Mucosa of gallbladder (tissue), 1 donor: ENCODE measurements at regions not wholly inside any gene's neighbourhood (a gene's known extent, or its start where the extent isn't known, plus 50 kb on each side); places are given as distances from the start of the nearest gene placed in this dataset.

Experiments used
- DNase-seq: peaks from one replicate; pipeline ENCODE4 v3.0.0-alpha.2; 2020; ENCODE audit warnings: low spot score
- donor health status: DM: no; HTN: no; CAD: no.

GRCh38 chrX:5829469-5829868 is 399.2 kb downstream of the NLGN4X start:
- no peak for DNase-seq

- DNase-seq = no peak
These were observed 399.6 kb downstream of the NLGN4X start for GRCh38 chrX:5829060-5829459.

DNA sequence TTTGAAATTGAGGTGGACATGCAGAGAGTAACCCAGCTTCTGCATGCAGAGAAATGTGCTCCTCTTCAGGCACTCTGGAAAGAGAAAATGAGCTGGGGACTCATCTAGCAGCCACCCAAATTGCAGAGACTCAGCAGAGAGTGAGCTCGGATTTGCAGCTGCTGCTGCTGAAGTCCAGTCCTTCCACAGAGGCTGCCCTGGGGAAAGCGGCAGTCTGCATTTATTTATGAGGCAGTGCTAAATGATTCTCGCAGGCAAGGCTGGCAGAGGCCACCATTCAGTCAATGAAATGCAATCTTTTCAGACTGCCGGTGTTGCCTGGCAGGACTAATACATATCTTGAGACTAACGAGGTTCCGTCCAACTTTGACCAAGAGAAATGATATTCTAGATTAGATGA is 404.8 kb downstream of the NLGN4X start:
- no peak for DNase-seq

DNA sequence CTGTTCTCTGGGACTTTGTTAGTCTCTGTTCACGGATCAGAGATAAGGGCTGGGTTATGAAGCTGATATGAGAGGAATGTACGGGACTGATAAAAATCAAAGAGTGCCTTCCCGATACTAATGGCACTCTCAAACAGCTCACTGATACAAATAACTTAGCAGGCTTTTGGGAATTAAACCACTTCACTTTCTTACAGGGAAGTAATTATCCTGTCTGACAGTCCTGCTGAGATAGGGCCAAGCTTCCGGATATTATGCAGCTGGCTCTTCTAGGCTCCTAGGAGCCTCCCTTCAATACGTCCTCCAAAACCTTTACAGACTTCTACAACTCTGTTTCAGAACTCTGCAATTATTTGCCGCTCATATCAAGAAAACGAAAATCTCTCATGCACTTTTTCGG is 418.0 kb downstream of the NLGN4X start:
- DNase-seq = no peak

GRCh38 chrX:5807181-5807580 is 421.5 kb downstream of the NLGN4X start:
- no peak for DNase-seq

- no peak for DNase-seq
These were observed 426.3 kb downstream of the NLGN4X start for GRCh38 chrX:5802391-5802790.

GRCh38 chrX:5791721-5792120 is 436.9 kb downstream of the NLGN4X start:
- no peak for DNase-seq

GRCh38 chrX:5788910-5789309 is 439.8 kb downstream of the NLGN4X start:
- DNase-seq = no peak

- DNase-seq = no peak
These were observed 447.8 kb downstream of the NLGN4X start for GRCh38 chrX:5780821-5781220.

DNA sequence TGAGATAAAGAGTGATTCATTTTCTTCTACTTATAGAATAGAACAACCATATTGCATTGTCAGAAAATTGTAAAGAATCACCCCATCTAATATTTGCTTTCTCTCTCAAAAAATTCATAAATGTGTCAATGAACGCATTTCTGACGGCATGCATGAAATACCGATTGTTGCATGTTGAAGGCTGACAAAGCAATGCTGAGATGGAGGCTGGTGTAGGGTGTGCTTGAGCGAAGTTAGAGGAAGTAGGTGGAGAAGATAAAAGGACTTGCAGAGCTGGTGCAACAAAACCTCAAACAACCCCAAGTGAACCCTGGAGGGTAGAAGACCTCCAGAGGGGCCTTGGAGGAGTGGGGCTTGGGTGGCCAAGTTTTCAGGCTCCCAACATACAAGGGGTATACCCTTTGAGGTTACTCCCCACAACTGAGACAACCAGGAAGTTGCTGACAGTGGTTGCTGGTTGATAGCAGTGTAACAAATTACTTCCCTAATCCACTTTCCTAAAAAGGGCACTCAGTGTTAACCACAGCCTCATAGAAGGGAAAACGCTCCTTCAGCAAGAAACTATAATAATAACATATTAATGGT is 452.7 kb downstream of the NLGN4X start:
- DNase-seq = no peak

DNA sequence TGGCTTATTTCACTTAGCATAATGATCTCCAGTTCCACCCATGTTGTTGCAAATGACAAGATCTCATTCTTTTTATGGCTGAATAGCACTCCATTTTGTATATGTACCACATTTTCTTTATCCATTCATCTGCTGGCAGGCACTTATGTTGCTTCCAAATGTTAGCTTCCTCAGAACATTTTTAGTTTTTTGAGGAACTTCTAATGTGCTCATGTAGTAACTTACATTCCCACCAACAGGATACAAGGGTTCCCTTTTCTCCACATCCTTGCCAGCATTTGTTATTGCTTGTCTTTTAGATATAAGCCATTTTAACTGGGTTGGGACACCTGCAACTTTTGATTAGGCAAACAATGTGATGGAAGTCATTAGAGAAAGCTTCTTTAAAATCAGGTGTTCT is 454.2 kb downstream of the NLGN4X start:
- no peak for DNase-seq

DNA sequence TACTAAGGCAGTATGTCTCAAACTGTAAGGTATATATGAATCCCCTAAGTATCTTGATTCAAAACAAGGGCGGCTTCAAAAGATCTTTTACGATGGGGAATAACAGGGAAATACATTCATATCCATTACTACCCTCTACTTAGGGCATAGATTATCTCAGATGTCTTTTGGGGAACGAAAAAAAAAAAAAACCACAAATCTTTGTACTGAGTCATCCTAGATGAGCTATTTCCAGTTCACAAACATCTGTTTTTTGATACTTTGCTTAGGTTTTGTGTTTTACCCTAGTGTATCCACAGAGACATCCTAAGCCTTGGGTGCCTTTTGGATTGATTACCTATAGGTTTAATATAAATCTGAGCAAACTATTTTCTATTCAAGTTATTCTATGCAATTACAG is 457.2 kb downstream of the NLGN4X start:
- no peak for DNase-seq

- DNase-seq = no peak
These were observed 472.1 kb downstream of the NLGN4X start for GRCh38 chrX:5756616-5757015.

DNA sequence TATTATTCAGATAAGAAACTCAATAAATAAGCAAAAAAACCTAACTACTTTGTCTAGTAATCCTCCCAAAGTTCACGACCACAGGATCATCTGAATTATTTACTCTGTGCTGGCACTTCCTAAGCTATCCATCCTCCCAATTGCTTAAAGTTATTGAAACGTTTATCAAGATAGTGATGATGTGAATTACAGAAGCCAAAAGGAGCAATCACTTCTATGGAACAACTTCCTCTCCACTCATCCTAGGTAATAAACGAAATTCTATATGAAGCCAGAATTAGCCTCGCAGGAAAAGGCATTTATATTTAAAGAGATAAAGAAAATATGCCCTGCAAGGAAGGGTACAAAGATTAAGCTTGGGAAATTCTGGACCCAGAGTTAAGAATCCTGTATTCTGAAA is 475.4 kb downstream of the NLGN4X start:
- no peak for DNase-seq

- DNase-seq = no peak
These were observed 475.8 kb downstream of the NLGN4X start for GRCh38 chrX:5752831-5753230.

DNA sequence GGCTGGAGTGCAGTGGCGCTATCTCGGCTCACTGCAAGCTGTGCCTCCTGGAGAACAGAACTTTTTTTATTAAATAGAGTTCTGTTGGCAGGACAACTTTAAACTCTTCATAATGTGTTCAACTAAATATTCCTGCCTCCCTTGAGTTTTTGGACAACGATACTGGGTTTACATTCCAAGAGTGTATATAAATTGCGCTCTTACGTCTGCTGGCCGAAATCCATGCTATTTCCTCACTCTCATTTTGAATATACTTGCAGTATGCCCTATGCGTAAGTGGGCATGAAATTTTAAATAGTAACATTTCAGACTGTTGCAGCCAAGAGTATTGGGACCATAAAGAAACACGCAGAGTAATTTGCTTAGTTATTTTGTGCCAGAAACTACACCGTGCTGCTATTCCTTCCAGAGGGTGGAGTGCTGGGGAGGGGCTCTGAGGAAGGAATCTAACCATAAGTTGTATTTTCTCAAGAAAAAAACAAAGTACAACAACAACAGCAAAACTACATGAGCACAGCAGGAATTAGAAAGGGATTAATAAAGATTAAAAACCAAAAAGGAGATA is 480.0 kb downstream of the NLGN4X start:
- no peak for DNase-seq

DNA sequence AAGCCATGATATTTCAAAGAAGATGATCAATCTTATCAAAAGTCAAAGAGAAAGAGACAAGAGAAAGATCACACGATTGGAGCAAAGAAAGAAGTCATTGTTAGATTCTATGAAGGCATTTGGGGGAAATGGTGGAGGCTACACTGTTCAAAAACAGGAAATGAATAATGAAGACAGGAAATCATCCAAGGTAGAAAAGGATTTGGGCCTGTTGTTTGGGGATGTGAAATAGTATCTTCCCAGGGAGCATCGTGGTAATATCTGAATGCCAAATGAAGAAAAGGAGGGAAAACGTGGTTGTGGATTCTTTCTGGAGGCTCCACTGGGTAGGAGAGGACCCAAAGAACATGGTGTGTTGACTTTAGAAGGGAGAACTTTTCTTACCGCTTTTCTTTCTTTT is 482.4 kb downstream of the NLGN4X start:
- no peak for DNase-seq

- DNase-seq = no peak
These were observed 495.2 kb downstream of the NLGN4X start for GRCh38 chrX:5733501-5733900.

DNA sequence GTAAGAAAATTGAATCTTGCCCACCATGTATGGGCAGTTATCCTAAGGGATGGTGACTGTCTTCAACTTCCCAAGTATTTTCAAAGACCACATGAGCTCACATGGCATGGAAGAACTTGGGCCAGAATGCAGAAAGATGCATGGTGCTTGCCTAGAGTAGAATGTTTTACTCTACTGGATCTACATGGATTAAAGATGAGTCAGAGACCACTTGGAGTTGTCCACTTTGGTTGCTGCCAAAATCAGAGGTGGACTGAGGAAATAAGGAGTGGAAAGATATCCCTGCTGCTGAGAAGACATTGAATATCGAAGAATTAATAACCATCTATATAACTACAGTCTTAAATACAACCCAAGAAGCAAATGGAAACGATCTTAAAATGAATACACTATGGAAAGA is 498.1 kb downstream of the NLGN4X start:
- DNase-seq = no peak

DNA sequence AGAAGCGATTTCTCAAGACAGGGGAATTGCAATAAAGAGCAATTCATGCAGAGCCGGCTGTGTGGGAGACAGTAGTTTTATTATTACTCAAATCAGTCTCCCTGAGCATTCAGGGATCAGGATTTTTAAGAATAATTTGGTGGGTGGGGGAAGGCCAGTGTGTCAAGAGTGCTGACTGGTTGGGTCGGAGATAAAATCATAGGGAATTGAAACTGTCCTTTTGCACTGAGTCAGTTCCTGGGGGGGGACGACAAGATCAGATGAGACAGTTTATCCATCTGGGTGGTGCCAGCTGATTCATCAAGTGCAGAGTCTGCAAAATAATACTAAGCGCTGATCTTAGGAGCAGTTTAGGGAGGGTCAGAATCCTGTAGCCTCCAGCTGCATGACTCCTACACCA is 502.4 kb downstream of the NLGN4X start:
- no peak for DNase-seq

GRCh38 chrX:5724123-5724522 is 504.5 kb downstream of the NLGN4X start:
- DNase-seq = no peak

DNA sequence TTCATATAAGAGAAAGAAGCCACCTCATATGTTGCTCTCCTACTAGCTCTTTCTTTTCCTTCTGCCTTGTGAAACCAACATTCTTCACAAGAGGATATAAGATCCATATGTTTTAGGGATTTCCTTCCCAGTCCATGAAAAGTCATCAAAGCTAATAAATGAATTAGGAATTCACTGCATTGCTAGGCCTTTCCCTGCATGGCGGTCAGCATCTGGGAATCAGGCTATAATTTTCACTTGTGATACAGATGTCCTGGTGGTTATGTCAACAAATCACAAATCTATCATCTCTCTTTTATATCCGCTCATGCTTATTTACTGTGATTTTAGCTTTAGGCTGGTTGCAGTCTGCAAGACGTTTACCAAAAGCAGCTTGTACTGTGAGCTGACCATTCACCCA is 510.0 kb downstream of the NLGN4X start:
- no peak for DNase-seq

DNA sequence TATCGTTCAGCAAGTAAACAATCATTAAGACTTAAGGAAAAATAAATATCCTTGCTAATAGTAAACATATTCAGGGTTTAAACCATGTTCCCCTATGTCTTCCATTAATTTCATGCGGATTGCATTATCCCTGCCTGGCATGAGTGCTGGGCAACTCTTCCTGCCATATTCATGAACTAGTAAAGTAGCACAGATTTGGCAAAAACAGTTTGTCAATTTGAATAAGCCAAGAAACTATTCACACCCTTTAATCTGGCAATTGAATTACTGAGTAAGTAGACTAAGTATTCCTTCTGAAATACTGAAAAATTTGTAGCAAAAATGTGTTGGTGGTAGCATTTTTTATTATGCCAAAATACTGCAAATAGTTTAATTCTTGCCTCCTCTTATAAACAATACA is 512.0 kb downstream of the NLGN4X start:
- no peak for DNase-seq

- DNase-seq = no peak
These were observed 520.4 kb downstream of the NLGN4X start for GRCh38 chrX:5708251-5708650.
